ENCODE measurements at regions not wholly inside any gene's neighbourhood (a gene's known extent, or its start where the extent isn't known, plus 50 kb on each side); places are given as distances from the start of the nearest gene placed in this dataset.

DNA sequence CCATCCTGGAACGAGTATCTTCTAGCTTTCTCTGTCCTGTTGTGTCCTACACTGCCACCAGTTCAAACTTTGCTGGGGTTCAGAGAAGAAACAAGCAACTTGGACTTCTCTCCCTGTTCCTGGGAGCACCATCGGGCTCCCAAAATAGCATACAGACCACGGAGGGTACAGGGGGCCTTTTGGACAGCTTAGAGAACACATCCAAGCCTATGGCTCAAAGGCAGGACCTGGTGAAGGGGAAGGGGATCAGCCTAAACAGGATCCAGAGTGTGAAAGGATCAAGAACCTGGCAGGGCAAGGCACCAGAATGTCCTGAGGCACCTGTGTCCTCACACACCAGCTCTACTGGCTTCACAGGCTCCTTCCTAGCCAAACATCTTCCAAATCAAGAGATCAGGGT is 1336.5 kb downstream of the UQCRFS1 start:
- Histone ChIP-seq H3F3A (ENCODE audit: insufficient read depth, low read depth) (no peaks in the 10 kb centered on the region), H3K4me1 (replicated peaks; ENCODE audit: insufficient read depth) (no peaks in the 10 kb centered on the region), H3K4me2 (no peak overlapping the region), H3K36me3 (ENCODE audit: low read depth) (no peaks in the 10 kb centered on the region), H3K4me3 (no peak overlapping the region), H3K27ac (no peak overlapping the region), H3K9me3 (ENCODE audit: insufficient read depth, low read depth) (no peaks in the 10 kb centered on the region), H4K20me1 (ENCODE audit: insufficient read depth) (no peaks in the 10 kb centered on the region), H3K79me2 (ENCODE audit: low read depth) (no peaks in the 10 kb centered on the region), H3K9me2 (ENCODE audit: insufficient read depth) (no peaks in the 10 kb centered on the region), H2AFZ (no peak overlapping the region), H3K27me3 (ENCODE audit: insufficient read depth, low read depth) (no peaks in the 10 kb centered on the region)
- ChIA-PET CTCF (no interaction called here), POLR2A (ENCODE audit: unreplicated experiment) (no interaction called here)
- no peak for DNase-seq
- no peak for TF ChIP-seq CTCF (conservative IDR thresholded peaks at IDR 0.05)
- TF ChIP-seq EZH2 (IDR thresholded peaks at IDR 0.05; ENCODE audit: low read depth): no peak
- intact Hi-C loops (cut with micrococcal nuclease; ENCODE audit: unreplicated experiment): no loop called here
- no TSS peak for BruUV-seq (replicated peaks)

GRCh38 chr19:27872370-27872769 is 1340.6 kb downstream of the UQCRFS1 start:
- no peak overlapping the region for H3K4me3 ChIP-seq
- no peak overlapping the region for H3K4me2 ChIP-seq
- H3K27ac ChIP-seq: no peak overlapping the region
- no peaks in the 10 kb centered on the region for H4K20me1 ChIP-seq (ENCODE audit: insufficient read depth)
- CTCF ChIA-PET: no interaction called here
- DNase-seq: no peak
- H3K27me3 ChIP-seq (ENCODE audit: insufficient read depth, low read depth): no peaks in the 10 kb centered on the region
- no peaks in the 10 kb centered on the region for H3K9me2 ChIP-seq (ENCODE audit: insufficient read depth)
- POLR2A ChIA-PET (ENCODE audit: unreplicated experiment): no interaction called here
- no peaks in the 10 kb centered on the region for H3K79me2 ChIP-seq (ENCODE audit: low read depth)
- H3K4me1 ChIP-seq (replicated peaks; ENCODE audit: insufficient read depth): no peaks in the 10 kb centered on the region
- TF ChIP-seq CTCF (conservative IDR thresholded peaks at IDR 0.05) (no peak), EZH2 (IDR thresholded peaks at IDR 0.05; ENCODE audit: low read depth) (no peak)
- BruUV-seq (replicated peaks): no TSS peak
- intact Hi-C loops (cut with micrococcal nuclease; ENCODE audit: unreplicated experiment): no loop called here
- no peaks in the 10 kb centered on the region for H3K36me3 ChIP-seq (ENCODE audit: low read depth)
- H3F3A ChIP-seq (ENCODE audit: insufficient read depth, low read depth): no peaks in the 10 kb centered on the region
- no peak overlapping the region for H2AFZ ChIP-seq
- H3K9me3 ChIP-seq (ENCODE audit: insufficient read depth, low read depth): no peaks in the 10 kb centered on the region

DNA sequence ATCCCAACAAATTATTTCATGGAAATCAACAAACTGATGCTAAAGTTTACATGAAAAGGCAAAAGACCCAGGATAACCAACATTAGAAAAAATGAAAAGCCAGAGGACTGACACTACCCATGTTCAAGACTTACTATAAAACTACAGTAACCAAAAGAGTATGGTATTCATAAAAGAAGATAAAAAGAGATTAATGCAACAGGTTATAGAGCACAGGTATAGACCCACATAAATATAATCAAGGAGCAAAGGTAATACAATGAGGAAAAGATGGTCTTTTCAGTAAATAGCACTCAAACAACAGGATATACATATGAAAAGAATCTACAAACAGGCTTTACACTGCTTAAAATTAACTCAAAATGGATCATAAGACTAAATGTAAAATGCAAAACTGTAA is 1342.7 kb downstream of the UQCRFS1 start:
- Histone ChIP-seq H3K79me2 (ENCODE audit: low read depth) (no peaks in the 10 kb centered on the region), H3K4me3 (no peak overlapping the region), H3K27me3 (ENCODE audit: insufficient read depth, low read depth) (no peaks in the 10 kb centered on the region), H4K20me1 (ENCODE audit: insufficient read depth) (no peaks in the 10 kb centered on the region), H3K36me3 (ENCODE audit: low read depth) (no peaks in the 10 kb centered on the region), H3K4me1 (replicated peaks; ENCODE audit: insufficient read depth) (no peaks in the 10 kb centered on the region), H3K4me2 (no peak overlapping the region), H3K9me3 (ENCODE audit: insufficient read depth, low read depth) (no peaks in the 10 kb centered on the region), H2AFZ (no peak overlapping the region), H3K9me2 (ENCODE audit: insufficient read depth) (no peaks in the 10 kb centered on the region), H3F3A (ENCODE audit: insufficient read depth, low read depth) (no peaks in the 10 kb centered on the region), H3K27ac (no peak overlapping the region)
- TF ChIP-seq EZH2 (IDR thresholded peaks at IDR 0.05; ENCODE audit: low read depth) (no peak), CTCF (conservative IDR thresholded peaks at IDR 0.05) (no peak)
- POLR2A ChIA-PET (ENCODE audit: unreplicated experiment): no interaction called here
- no TSS peak for BruUV-seq (replicated peaks)
- DNase-seq: no peak
- CTCF ChIA-PET: no interaction called here
- intact Hi-C loops (cut with micrococcal nuclease; ENCODE audit: unreplicated experiment): no loop called here

All from PC-9 (cell line).